ENCODE measurements at regions not wholly inside any gene's neighbourhood (a gene's known extent, or its start where the extent isn't known, plus 50 kb on each side); places are given as distances from the start of the nearest gene placed in this dataset.
"Not testable (repeated sequence)": the region's sequence is repeated elsewhere in the genome, so short reads cannot be mapped to it uniquely, and the experiment has no call there.

- 92 to 100% (median 100%) methylated on average over 1 of the region's 1 CpG for WGBS, 3 donors
- H3K27ac ChIP-seq (ENCODE audit: low read depth, low read length) = no peak overlapping the region
Measured at GRCh38 chr2:147345246-147345645, 499.6 kb upstream of the ACVR2A start.

GRCh38 chr2:147342329-147342728, 502.5 kb upstream of the ACVR2A start:
- 91 to 95% (median 92%) methylated on average over 1 of the region's 1 CpG for WGBS, 3 donors
- H3K27ac ChIP-seq (ENCODE audit: low read depth, low read length) = no peak overlapping the region

- 43 to 53% (median 52%) methylated on average over 4 of the region's 4 CpGs for WGBS, 3 donors
- H3K27ac ChIP-seq (ENCODE audit: low read depth, low read length) = no peak overlapping the region
Measured at GRCh38 chr2:147331790-147332419, 512.9 kb upstream of the ACVR2A start.

GRCh38 chr2:147330925-147331324, 513.9 kb upstream of the ACVR2A start:
- no peak overlapping the region for H3K27ac ChIP-seq (ENCODE audit: low read depth, low read length)
- WGBS, 3 donors = 90 to 95% (median 91%) methylated on average over 4 of the region's 4 CpGs

- no peak overlapping the region for H3K27ac ChIP-seq (ENCODE audit: low read depth, low read length)
- 28 to 61% (median 42%) methylated on average over 6 of the region's 6 CpGs for WGBS, 3 donors
Measured at GRCh38 chr2:147327613-147328012, 517.2 kb upstream of the ACVR2A start.

GRCh38 chr2:147325990-147326389, 518.8 kb upstream of the ACVR2A start:
- 44 to 65% (median 53%) methylated on average over 1 of the region's 1 CpG for WGBS, 3 donors
- no peak overlapping the region for H3K27ac ChIP-seq (ENCODE audit: low read depth, low read length)

GRCh38 chr2:147320146-147320545, 524.7 kb upstream of the ACVR2A start:
- no peak overlapping the region for H3K27ac ChIP-seq (ENCODE audit: low read depth, low read length)

- 45 to 55% (median 47%) methylated on average over 3 of the region's 3 CpGs for WGBS, 3 donors
- H3K27ac ChIP-seq (ENCODE audit: low read depth, low read length) = no peak overlapping the region
Measured at GRCh38 chr2:147311058-147311430, 533.8 kb upstream of the ACVR2A start.

- no peak overlapping the region for H3K27ac ChIP-seq (ENCODE audit: low read depth, low read length)
- WGBS, 3 donors = 92 to 93% (median 92%) methylated on average over 2 of the region's 2 CpGs
Measured at GRCh38 chr2:147310335-147311057, 534.3 kb upstream of the ACVR2A start.

- 88 to 89% (median 88%) methylated on average over 3 of the region's 3 CpGs for WGBS, 3 donors
Measured at GRCh38 chr2:147297820-147298219, 547.0 kb upstream of the ACVR2A start.

GRCh38 chr2:147294825-147295392, 549.9 kb upstream of the ACVR2A start:
- H3K27ac ChIP-seq (ENCODE audit: low read depth, low read length) = no peak overlapping the region
- 39 to 51% (median 51%) methylated on average over 2 of the region's 2 CpGs for WGBS, 3 donors

More at GRCh38 chr2:147297820-147298219, 547.0 kb upstream of the ACVR2A start:
- no peak overlapping the region for H3K27ac ChIP-seq (ENCODE audit: low read depth, low read length)

- WGBS, 3 donors = 76 to 84% (median 80%) methylated on average over 4 of the region's 4 CpGs
- H3K27ac ChIP-seq (ENCODE audit: low read depth, low read length) = no peak overlapping the region
Measured at GRCh38 chr2:147293991-147294824, 550.6 kb upstream of the ACVR2A start.

- H3K27ac ChIP-seq (ENCODE audit: low read depth, low read length) = no peak overlapping the region
Measured at GRCh38 chr2:147288131-147288530, 556.7 kb upstream of the ACVR2A start.

GRCh38 chr2:147275943-147276342, 568.9 kb upstream of the ACVR2A start:
- 89 to 94% (median 93%) methylated on average over 6 of the region's 6 CpGs for WGBS, 3 donors
- H3K27ac ChIP-seq (ENCODE audit: low read depth, low read length) = no peak overlapping the region

GRCh38 chr2:147273628-147274027, 571.2 kb upstream of the ACVR2A start:
- H3K27ac ChIP-seq (ENCODE audit: low read depth, low read length) = no peak overlapping the region
- 90 to 94% (median 92%) methylated on average over 1 of the region's 1 CpG for WGBS, 3 donors

- no peak overlapping the region for H3K27ac ChIP-seq (ENCODE audit: low read depth, low read length)
Measured at GRCh38 chr2:147273106-147273505, 571.7 kb upstream of the ACVR2A start.

- not testable (repeated sequence) for H3K27ac ChIP-seq (ENCODE audit: low read depth, low read length)
- WGBS, 3 donors = 84 to 91% (median 90%) methylated on average over 2 of the region's 2 CpGs
Measured at GRCh38 chr2:147269581-147269980, 575.2 kb upstream of the ACVR2A start.

- H3K27ac ChIP-seq (ENCODE audit: low read depth, low read length) = no peak overlapping the region
Measured at GRCh38 chr2:147260241-147260640, 584.6 kb upstream of the ACVR2A start.

GRCh38 chr2:147255812-147256211, 589.0 kb upstream of the ACVR2A start:
- WGBS, 3 donors = 10 to 40% (median 26%) methylated on average over 1 of the region's 1 CpG
- H3K27ac ChIP-seq (ENCODE audit: low read depth, low read length) = no peak overlapping the region

Data from adipose tissue (tissue), 3 donors.